Neural progenitor cell (in vitro differentiated cells): ENCODE measurements at regions not wholly inside any gene's neighbourhood (a gene's known extent, or its start where the extent isn't known, plus 50 kb on each side); places are given as distances from the start of the nearest gene placed in this dataset.

Source experiments
- DNase-seq: peaks from one replicate; pipeline ENCODE4 v3.0.0-alpha.2; 2016; ENCODE audit warnings: low spot score
- H2AFZ ChIP-seq: fragments of 200-600 bp; sonication (generic); replicated peaks from 2 replicates; pipeline ENCODE4 v1.6.1; 2016; ENCODE audit warnings: antibody characterized with exemption
- H3F3A ChIP-seq: fragments of 200-600 bp; sonication (generic); 2 replicates; pipeline ENCODE4 v1.6.1; 2016; ENCODE audit warnings: antibody characterized with exemption, low read depth
- H3K27ac ChIP-seq: fragments of 200-600 bp; sonication (generic); 2 replicates; pipeline ENCODE4 v1.5.1; 2016; ENCODE audit warnings: mild to moderate bottlenecking
- H3K27me3 ChIP-seq: fragments of 200-600 bp; sonication (generic); 2 replicates; pipeline ENCODE4 v1.6.1; 2016; ENCODE audit warnings: mild to moderate bottlenecking, moderate library complexity
- H3K36me3 ChIP-seq: fragments of 200-600 bp; sonication (generic); 2 replicates; pipeline ENCODE4 v1.5.1; 2016
- H3K4me1 ChIP-seq: fragments of 200-600 bp; sonication (generic); 2 replicates; pipeline ENCODE4 v1.6.1; 2016; ENCODE audit warnings: mixed run types
- H3K4me2 ChIP-seq: fragments of 200-600 bp; sonication (generic); 2 replicates; pipeline ENCODE4 v1.6.1; 2016
- H3K4me3 ChIP-seq: fragments of 200-600 bp; sonication (generic); 2 replicates; pipeline ENCODE4 v1.5.1; 2016
- H3K79me2 ChIP-seq: fragments of 200-600 bp; sonication (generic); 2 replicates; pipeline ENCODE4 v1.6.1; 2016; ENCODE audit warnings: low read depth
- H3K9ac ChIP-seq: fragments of 200-600 bp; sonication (generic); 2 replicates; pipeline ENCODE4 v1.6.1; 2016
- H3K9me3 ChIP-seq: fragments of 200-600 bp; sonication (generic); 2 replicates; pipeline ENCODE4 v1.5.1; 2016; ENCODE audit warnings: low read depth
- H4K20me1 ChIP-seq: fragments of 200-600 bp; sonication (generic); 2 replicates; pipeline ENCODE4 v1.6.1; 2016; ENCODE audit warnings: low read depth
- H3K27ac Mint-ChIP-seq: 3 replicates; pipeline ENCODE4 v1.8.0; 2021; ENCODE audit warnings: mixed read lengths
- H3K27me3 Mint-ChIP-seq: 2 replicates; pipeline ENCODE4 v1.8.0; 2022; ENCODE audit warnings: low read depth, mild to moderate bottlenecking, inconsistent platforms, moderate library complexity, mixed read lengths; ENCODE audit not compliant: insufficient read depth
- H3K36me3 Mint-ChIP-seq: 3 replicates; pipeline ENCODE4 v1.8.0; 2021; ENCODE audit warnings: mixed read lengths
- H3K4me1 Mint-ChIP-seq: 3 replicates; pipeline ENCODE4 v1.8.0; 2021; ENCODE audit warnings: mixed read lengths
- H3K4me3 Mint-ChIP-seq: 3 replicates; pipeline ENCODE4 v1.8.0; 2021; ENCODE audit warnings: mild to moderate bottlenecking, moderate library complexity, mixed read lengths
- H3K9me3 Mint-ChIP-seq: 3 replicates; pipeline ENCODE4 v1.8.0; 2020; ENCODE audit warnings: mixed read lengths
- EZH2 ChIP-seq: fragments of 200-600 bp; sonication (generic); IDR thresholded peaks from 2 replicates; pipeline ENCODE4 v1.6.1; 2017; ENCODE audit warnings: antibody characterized with exemption, mild to moderate bottlenecking, moderate library complexity
- EZH2phosphoT487 ChIP-seq: fragments of 200-600 bp; sonication (generic); IDR thresholded peaks from 2 replicates; pipeline ENCODE4 v1.6.1; 2017; ENCODE audit warnings: antibody characterized with exemption
- TF ChIP-seq, protein P1 (sequence below): fragments of 200-600 bp; sonication (generic); IDR thresholded peaks from 2 replicates; pipeline ENCODE4 v1.5.1; 2017; ENCODE audit warnings: antibody characterized with exemption, mild to moderate bottlenecking

DNA sequence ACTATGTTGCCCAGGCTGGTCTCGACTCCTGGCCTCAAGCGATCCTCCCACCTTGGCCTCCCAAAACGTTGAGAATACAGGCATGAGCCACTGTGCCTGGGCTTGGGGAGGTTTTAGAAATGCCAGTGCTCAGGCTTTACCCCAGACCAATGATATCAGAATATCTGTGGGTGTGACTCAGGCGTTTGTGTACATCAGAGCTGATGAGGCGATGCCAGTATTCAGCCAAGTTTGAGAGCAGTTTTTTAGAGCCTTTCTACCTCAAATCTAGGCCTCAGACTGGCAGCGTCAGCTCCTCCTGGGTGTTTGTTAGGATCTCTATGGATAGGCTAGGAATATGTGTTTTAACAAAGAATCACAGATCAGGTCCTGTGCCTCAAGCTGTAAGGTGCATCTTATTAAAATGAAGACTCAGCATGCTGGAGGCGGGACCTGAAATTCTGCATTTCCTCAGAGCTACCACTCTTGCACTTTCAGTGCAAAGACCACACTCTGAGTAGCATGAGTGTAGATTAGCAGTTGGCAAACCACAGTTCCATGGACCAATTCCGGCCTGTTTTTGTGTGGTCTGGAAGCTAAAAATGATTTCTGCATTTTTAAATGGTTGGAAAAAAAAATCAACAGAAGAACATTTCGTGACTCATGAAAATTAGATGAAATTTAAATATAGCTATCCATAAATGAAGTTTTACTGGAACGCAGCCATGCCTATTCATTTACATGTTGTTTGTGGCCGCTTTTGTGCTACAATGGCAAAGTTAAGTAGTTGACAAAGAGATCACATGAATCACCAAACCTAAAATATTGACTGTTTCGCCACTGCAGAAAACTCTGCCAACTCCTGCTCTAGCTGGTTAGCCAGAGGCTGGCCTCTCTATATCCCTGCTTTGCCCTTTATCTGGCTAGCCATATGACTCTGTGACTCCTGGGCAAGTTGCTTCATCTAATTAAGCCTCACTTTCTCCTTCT lies 92.2 kb downstream of the KLF4 start:
- Histone ChIP-seq H3K4me2 (no peak overlapping the region), H3K4me3 (no peak overlapping the region), H3K9me3 (no peaks in the 10 kb centered on the region), H3K79me2 (no peaks in the 10 kb centered on the region), H3K27ac (no peak overlapping the region), H3K9ac (no peak overlapping the region), H4K20me1 (no peaks in the 10 kb centered on the region), H2AFZ (no peak overlapping the region), H3K4me1 (no peaks in the 10 kb centered on the region), H3F3A (no peaks in the 10 kb centered on the region), H3K36me3 (no peaks in the 10 kb centered on the region), H3K27me3 (no peaks in the 10 kb centered on the region)
- H3K36me3 Mint-ChIP-seq: no peaks in the 10 kb centered on the region
- no peak for TF ChIP-seq EZH2phosphoT487
- no peak for TF ChIP-seq EZH2
- TF ChIP-seq, protein P1, sequence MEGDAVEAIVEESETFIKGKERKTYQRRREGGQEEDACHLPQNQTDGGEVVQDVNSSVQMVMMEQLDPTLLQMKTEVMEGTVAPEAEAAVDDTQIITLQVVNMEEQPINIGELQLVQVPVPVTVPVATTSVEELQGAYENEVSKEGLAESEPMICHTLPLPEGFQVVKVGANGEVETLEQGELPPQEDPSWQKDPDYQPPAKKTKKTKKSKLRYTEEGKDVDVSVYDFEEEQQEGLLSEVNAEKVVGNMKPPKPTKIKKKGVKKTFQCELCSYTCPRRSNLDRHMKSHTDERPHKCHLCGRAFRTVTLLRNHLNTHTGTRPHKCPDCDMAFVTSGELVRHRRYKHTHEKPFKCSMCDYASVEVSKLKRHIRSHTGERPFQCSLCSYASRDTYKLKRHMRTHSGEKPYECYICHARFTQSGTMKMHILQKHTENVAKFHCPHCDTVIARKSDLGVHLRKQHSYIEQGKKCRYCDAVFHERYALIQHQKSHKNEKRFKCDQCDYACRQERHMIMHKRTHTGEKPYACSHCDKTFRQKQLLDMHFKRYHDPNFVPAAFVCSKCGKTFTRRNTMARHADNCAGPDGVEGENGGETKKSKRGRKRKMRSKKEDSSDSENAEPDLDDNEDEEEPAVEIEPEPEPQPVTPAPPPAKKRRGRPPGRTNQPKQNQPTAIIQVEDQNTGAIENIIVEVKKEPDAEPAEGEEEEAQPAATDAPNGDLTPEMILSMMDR: no peak
- DNase-seq: no peak
- H3K4me3 Mint-ChIP-seq: no peak overlapping the region
- peaks cover 5% of the 10 kb centered on the region for H3K4me1 Mint-ChIP-seq
- H3K9me3 Mint-ChIP-seq: peaks cover 6% of the 10 kb centered on the region
- peaks cover 5% of the 10 kb centered on the region for H3K27me3 Mint-ChIP-seq
- no peak overlapping the region for H3K27ac Mint-ChIP-seq

DNA sequence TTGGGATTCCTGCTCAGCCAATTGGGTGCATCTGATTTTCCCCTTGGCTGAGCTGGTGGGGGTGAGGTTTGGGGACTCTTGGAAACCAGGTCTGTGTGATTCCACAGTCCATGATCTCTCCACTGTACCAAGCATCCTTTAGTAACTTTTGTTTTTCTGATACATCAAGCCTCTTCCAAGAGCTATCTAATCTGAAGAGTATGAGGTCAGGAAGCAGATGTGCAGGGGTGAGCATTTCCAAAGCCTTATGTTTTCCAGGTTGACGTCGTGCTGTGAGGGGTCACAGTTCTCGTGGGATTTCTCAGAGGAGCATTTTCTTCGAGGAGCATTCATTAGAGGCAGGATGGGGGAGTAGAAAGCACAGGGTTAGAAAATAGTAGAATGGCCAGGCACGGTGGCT lies 95.3 kb downstream of the KLF4 start:
- no peak overlapping the region for H3K9ac ChIP-seq
- Mint-ChIP-seq H3K36me3 (no peaks in the 10 kb centered on the region), H3K27me3 (peaks cover 4% of the 10 kb centered on the region), H3K27ac (peak overlapping the region; percentile 38), H3K9me3 (no peaks in the 10 kb centered on the region), H3K4me1 (peaks cover 5% of the 10 kb centered on the region), H3K4me3 (no peak overlapping the region)
- H3K4me2 ChIP-seq: no peak overlapping the region
- peak overlapping the region; percentile 20 for H2AFZ ChIP-seq
- H3K4me1 ChIP-seq: no peaks in the 10 kb centered on the region
- H3K79me2 ChIP-seq: no peaks in the 10 kb centered on the region
- TF ChIP-seq EZH2: no peak
- TF ChIP-seq, protein P1: no peak
- TF ChIP-seq EZH2phosphoT487: no peak
- no peak for DNase-seq
- no peaks in the 10 kb centered on the region for H3K9me3 ChIP-seq
- H3F3A ChIP-seq: no peaks in the 10 kb centered on the region
- no peak overlapping the region for H3K4me3 ChIP-seq
- H3K27me3 ChIP-seq: no peaks in the 10 kb centered on the region
- H3K36me3 ChIP-seq: no peaks in the 10 kb centered on the region
- H3K27ac ChIP-seq: no peak overlapping the region
- H4K20me1 ChIP-seq: no peaks in the 10 kb centered on the region

DNA sequence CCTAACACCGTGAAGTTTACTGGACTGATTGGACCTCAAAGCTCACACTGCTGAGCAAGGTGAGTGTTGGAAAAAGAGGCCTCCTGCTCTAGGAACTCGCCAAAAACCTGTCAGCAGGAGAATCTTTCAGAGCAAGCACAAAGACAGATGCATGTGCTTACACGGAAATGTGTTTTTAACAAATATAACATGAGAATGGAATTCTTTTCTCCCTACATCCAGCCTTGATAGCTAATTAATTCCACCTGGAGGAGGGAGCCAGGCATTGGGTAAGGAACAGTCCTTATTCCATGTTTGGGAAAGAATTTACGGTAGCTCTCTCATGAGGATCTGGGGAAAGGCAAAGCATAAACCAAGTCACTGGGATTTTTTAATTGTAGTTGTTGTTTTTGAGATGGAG lies 98.8 kb downstream of the KLF4 start:
- H2AFZ ChIP-seq: no peak overlapping the region
- no peak overlapping the region for H3K4me3 ChIP-seq
- no peaks in the 10 kb centered on the region for H3K79me2 ChIP-seq
- no peaks in the 10 kb centered on the region for H3K27me3 ChIP-seq
- no peak overlapping the region for H3K27ac ChIP-seq
- no peak overlapping the region for H3K27ac Mint-ChIP-seq
- no peaks in the 10 kb centered on the region for H3F3A ChIP-seq
- no peak for DNase-seq
- no peak overlapping the region for H3K4me3 Mint-ChIP-seq
- H3K27me3 Mint-ChIP-seq: no peaks in the 10 kb centered on the region
- no peaks in the 10 kb centered on the region for H3K9me3 ChIP-seq
- H3K36me3 ChIP-seq: no peaks in the 10 kb centered on the region
- H3K36me3 Mint-ChIP-seq: no peaks in the 10 kb centered on the region
- H4K20me1 ChIP-seq: no peaks in the 10 kb centered on the region
- no peak overlapping the region for H3K9ac ChIP-seq
- no peak overlapping the region for H3K4me2 ChIP-seq
- peaks cover 5% of the 10 kb centered on the region for H3K4me1 Mint-ChIP-seq
- H3K9me3 Mint-ChIP-seq: no peaks in the 10 kb centered on the region
- TF ChIP-seq, protein P1: no peak
- TF ChIP-seq EZH2 (no peak), EZH2phosphoT487 (no peak)
- no peaks in the 10 kb centered on the region for H3K4me1 ChIP-seq
